Panc1 (cell line): ENCODE measurements at regions not wholly inside any gene's neighbourhood (a gene's known extent, or its start where the extent isn't known, plus 50 kb on each side); places are given as distances from the start of the nearest gene placed in this dataset.

Experiments used
- ATAC-seq: fragments of 200-7000 bp; cut with Tn5 transposase; 2 replicates; pipeline ENCODE4 v1.9.1; 2020; ENCODE audit warnings: mild to moderate bottlenecking, moderate library complexity
- BruUV-seq: library from RNA; stranded (reverse); fragments of 400-500 nt; replicated peaks from 2 replicates; lab custom pipeline; 2021; lab: Mats Ljungman, UMichigan
- CTCF ChIA-PET: fragments of 300-600 bp; sonication (Branson Sonifier 250); formaldehyde crosslinking; loops from one replicate; lab custom pipeline; 2022; ENCODE audit warnings: antibody characterized with exemption; lab: Charles Lee
- POLR2A ChIA-PET: fragments of 300-600 bp; sonication (Branson Sonifier 250); formaldehyde crosslinking; loops from one replicate; lab custom pipeline; 2022; ENCODE audit warnings: antibody characterized with exemption; lab: Charles Lee
- DNase-seq: peaks from one replicate; pipeline ENCODE4 v3.0.0-alpha.2; 2010; ENCODE audit warnings: low read depth, low spot score
- H3K27ac ChIP-seq: 2 replicates; pipeline ENCODE4 v1.5.1; 2011; ENCODE audit warnings: mild to moderate bottlenecking, low read length, inconsistent platforms
- H3K27me3 ChIP-seq: fragments of 200-500 bp; sonication (Bioruptor generic); 2 replicates; pipeline ENCODE4 v1.6.0; 2014; ENCODE audit warnings: low read length, inconsistent platforms; ENCODE audit not compliant: control insufficient read depth, insufficient read depth
- H3K36me3 ChIP-seq: fragments of 200-500 bp; sonication (Bioruptor generic); 2 replicates; pipeline ENCODE4 v1.5.1; 2014; ENCODE audit warnings: inconsistent platforms, mild to moderate bottlenecking, low read length, moderate library complexity; ENCODE audit not compliant: control insufficient read depth, insufficient read depth
- H3K4me1 ChIP-seq: 2 replicates; pipeline ENCODE4 v1.5.1; 2011; ENCODE audit warnings: inconsistent platforms, mild to moderate bottlenecking, low read length, moderate library complexity; ENCODE audit not compliant: control insufficient read depth, insufficient read depth
- H3K4me3 ChIP-seq, 2 experiments: 2 replicates each; pipeline ENCODE4 v1.5.1; 2011 to 2012; ENCODE audit warnings: low read depth in 2 of 2, low read length in 2 of 2, mild to moderate bottlenecking in 2 of 2, inconsistent platforms in 1 of 2, moderate library complexity in 1 of 2
- H3K9me3 ChIP-seq: fragments of 200-500 bp; sonication (Bioruptor generic); 2 replicates; pipeline ENCODE4 v1.5.1; 2014; ENCODE audit warnings: low read depth, mild to moderate bottlenecking, inconsistent platforms, low read length, moderate library complexity; ENCODE audit not compliant: control insufficient read depth, insufficient read depth
- POLR2AphosphoS5 ChIP-seq: IDR thresholded peaks from 2 replicates; pipeline ENCODE4 v1.6.1; 2012; ENCODE audit warnings: mild to moderate bottlenecking, low read depth, low read length, moderate library complexity
- REST ChIP-seq, 2 experiments: IDR thresholded peaks; 2 replicates each; pipeline ENCODE4 v1.6.1; 2011 to 2012; ENCODE audit warnings: low read depth in 2 of 2, control low read depth in 1 of 2, low read length in 1 of 2, mild to moderate bottlenecking in 1 of 2, moderate library complexity in 1 of 2; ENCODE audit not compliant: insufficient read depth in 1 of 2
- SIN3A ChIP-seq: IDR thresholded peaks from 2 replicates; pipeline ENCODE4 v1.6.1; 2012; ENCODE audit warnings: low read depth, mild to moderate bottlenecking, low read length, moderate library complexity, borderline replicate concordance; ENCODE audit not compliant: insufficient read depth
- TCF7L2 ChIP-seq: IDR thresholded peaks from 2 replicates; pipeline ENCODE4 v1.6.1; 2011; ENCODE audit warnings: mild to moderate bottlenecking, low read depth, low read length, inconsistent platforms
- in situ Hi-C: cut with HindIII; loops from 2 replicates; pipeline ENCODE4 v1.10.0; 2016; ENCODE audit warnings: low sequenced_read_pairs, low pct_unique_long_range_greater_than_20kb
- intact Hi-C: fragments of 100-400 bp; cut with micrococcal nuclease; formaldehyde crosslinking; loops from one replicate; pipeline ENCODE4 v1.10.0; 2022; ENCODE audit not compliant: unreplicated experiment
- TF ChIP-seq, protein P1 (sequence below): fragments of 450-650 bp; IDR thresholded peaks from 2 replicates; pipeline ENCODE4 v1.5.1; 2017; ENCODE audit warnings: mild to moderate bottlenecking

- no peak overlapping the region for H3K4me3 ChIP-seq
- ChIA-PET POLR2A (no interaction called here), CTCF (no interaction called here)
- H3K27ac ChIP-seq, result no peak overlapping the region
- no peaks in the 10 kb centered on the region for H3K36me3 ChIP-seq
- no peak for DNase-seq
- BruUV-seq, result no TSS peak
- no peak for TF ChIP-seq POLR2AphosphoS5
- TF ChIP-seq, protein P1, sequence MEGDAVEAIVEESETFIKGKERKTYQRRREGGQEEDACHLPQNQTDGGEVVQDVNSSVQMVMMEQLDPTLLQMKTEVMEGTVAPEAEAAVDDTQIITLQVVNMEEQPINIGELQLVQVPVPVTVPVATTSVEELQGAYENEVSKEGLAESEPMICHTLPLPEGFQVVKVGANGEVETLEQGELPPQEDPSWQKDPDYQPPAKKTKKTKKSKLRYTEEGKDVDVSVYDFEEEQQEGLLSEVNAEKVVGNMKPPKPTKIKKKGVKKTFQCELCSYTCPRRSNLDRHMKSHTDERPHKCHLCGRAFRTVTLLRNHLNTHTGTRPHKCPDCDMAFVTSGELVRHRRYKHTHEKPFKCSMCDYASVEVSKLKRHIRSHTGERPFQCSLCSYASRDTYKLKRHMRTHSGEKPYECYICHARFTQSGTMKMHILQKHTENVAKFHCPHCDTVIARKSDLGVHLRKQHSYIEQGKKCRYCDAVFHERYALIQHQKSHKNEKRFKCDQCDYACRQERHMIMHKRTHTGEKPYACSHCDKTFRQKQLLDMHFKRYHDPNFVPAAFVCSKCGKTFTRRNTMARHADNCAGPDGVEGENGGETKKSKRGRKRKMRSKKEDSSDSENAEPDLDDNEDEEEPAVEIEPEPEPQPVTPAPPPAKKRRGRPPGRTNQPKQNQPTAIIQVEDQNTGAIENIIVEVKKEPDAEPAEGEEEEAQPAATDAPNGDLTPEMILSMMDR, result no peak
- TF ChIP-seq SIN3A, result no peak
- TF ChIP-seq REST (IDR thresholded peaks at IDR 0.05; ENCODE audit: insufficient read depth in 1 of 2, low read depth in 2 of 2, low read length in 1 of 2), result no peak
- TF ChIP-seq TCF7L2, result no peak
- H3K27me3 ChIP-seq, result no peaks in the 10 kb centered on the region
- H3K9me3 ChIP-seq, result peaks cover 4% of the 10 kb centered on the region; the same call in 1 of the 2 replicates
- no peak for ATAC-seq
- in situ Hi-C loops, result no loop called here
- no peaks in the 10 kb centered on the region for H3K4me1 ChIP-seq
- intact Hi-C loops, result no loop called here
These were observed 119.4 kb downstream of the POLR1F start for GRCh38 chr7:19589446-19589845.

DNA sequence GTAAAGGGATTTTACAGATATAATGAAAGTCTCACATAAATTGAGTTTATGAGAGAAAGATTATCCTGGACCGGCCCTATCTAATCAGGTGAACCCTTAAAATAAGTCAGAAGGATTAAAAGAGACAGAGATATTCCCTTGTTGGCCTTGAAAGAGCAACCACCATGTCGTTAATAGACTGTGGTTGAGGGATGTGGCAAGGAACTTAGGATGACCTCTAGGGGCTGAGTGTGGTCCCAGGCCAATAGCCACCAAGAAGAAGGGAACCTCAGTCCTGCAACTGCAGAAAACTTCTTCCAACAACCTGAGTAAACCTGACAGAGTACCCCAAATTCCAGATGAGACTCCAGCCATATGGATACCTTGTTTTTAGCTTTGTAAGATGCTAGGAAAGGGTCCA, 121.5 kb downstream of the POLR1F start:
- Histone ChIP-seq H3K4me1 (no peaks in the 10 kb centered on the region), H3K36me3 (no peaks in the 10 kb centered on the region), H3K4me3 (no peak overlapping the region), H3K27ac (no peak overlapping the region), H3K9me3 (peaks cover 5% of the 10 kb centered on the region; the same call in 1 of the 2 replicates), H3K27me3 (no peaks in the 10 kb centered on the region)
- intact Hi-C loops (no loop called here), in situ Hi-C loops (no loop called here)
- ATAC-seq, result peak; percentile 77
- ChIA-PET POLR2A (no interaction called here), CTCF (no interaction called here)
- TF ChIP-seq, protein P1, result peak; percentile 78
- TF ChIP-seq SIN3A, result no peak
- BruUV-seq, result no TSS peak
- DNase-seq, result no peak
